ENCODE measurements at regions not wholly inside any gene's neighbourhood (a gene's known extent, or its start where the extent isn't known, plus 50 kb on each side); places are given as distances from the start of the nearest gene placed in this dataset.

GRCh38 chr2:133802409-133803039 is 234.3 kb upstream of the NCKAP5 start:
- no peak for TF ChIP-seq EZH2phosphoT487 (IDR thresholded peaks at IDR 0.05; ENCODE audit: borderline replicate concordance, low read length)
- TF ChIP-seq, protein P1, sequence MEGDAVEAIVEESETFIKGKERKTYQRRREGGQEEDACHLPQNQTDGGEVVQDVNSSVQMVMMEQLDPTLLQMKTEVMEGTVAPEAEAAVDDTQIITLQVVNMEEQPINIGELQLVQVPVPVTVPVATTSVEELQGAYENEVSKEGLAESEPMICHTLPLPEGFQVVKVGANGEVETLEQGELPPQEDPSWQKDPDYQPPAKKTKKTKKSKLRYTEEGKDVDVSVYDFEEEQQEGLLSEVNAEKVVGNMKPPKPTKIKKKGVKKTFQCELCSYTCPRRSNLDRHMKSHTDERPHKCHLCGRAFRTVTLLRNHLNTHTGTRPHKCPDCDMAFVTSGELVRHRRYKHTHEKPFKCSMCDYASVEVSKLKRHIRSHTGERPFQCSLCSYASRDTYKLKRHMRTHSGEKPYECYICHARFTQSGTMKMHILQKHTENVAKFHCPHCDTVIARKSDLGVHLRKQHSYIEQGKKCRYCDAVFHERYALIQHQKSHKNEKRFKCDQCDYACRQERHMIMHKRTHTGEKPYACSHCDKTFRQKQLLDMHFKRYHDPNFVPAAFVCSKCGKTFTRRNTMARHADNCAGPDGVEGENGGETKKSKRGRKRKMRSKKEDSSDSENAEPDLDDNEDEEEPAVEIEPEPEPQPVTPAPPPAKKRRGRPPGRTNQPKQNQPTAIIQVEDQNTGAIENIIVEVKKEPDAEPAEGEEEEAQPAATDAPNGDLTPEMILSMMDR (IDR thresholded peaks at IDR 0.05; ENCODE audit: low read depth, low read length, poor library complexity, severe bottlenecking), result no peak

Measured in DOHH2 (cell line).